OCI-LY7 (cell line): ENCODE measurements at regions not wholly inside any gene's neighbourhood (a gene's known extent, or its start where the extent isn't known, plus 50 kb on each side); places are given as distances from the start of the nearest gene placed in this dataset.
A peak's percentile ranks its signal among the peaks of the same experiment; 100 is the strongest.

Source experiments
- BruUV-seq: library from RNA; stranded (reverse); fragments of 400-500 nt; replicated peaks from 2 replicates; lab custom pipeline; 2021; lab: Mats Ljungman, UMichigan
- CTCF ChIA-PET: fragments of 300-600 bp; sonication (Branson Sonifier 250); formaldehyde crosslinking; loops from one replicate; lab custom pipeline; 2022; ENCODE audit warnings: antibody characterized with exemption; ENCODE audit not compliant: unreplicated experiment; lab: Charles Lee
- POLR2A ChIA-PET: fragments of 300-600 bp; sonication (Branson Sonifier 250); formaldehyde crosslinking; loops from one replicate; lab custom pipeline; 2022; ENCODE audit warnings: antibody characterized with exemption; lab: Charles Lee
- DNase-seq: peaks from one replicate; pipeline ENCODE4 v3.0.0-alpha.2; 2015; ENCODE audit warnings: low spot score
- H2AFZ ChIP-seq: fragments of 200-600 bp; sonication (generic), shearing (Covaris generic); 2 replicates; pipeline ENCODE4 v1.6.1; 2014; ENCODE audit warnings: mild to moderate bottlenecking, antibody characterized with exemption, low read length, moderate library complexity
- H3K27ac ChIP-seq: fragments of 200-600 bp; sonication (generic); 2 replicates; pipeline ENCODE4 v1.5.1; 2014; ENCODE audit warnings: mixed run types, low read depth, mild to moderate bottlenecking, moderate library complexity, low read length, inconsistent platforms; ENCODE audit not compliant: poor library complexity, severe bottlenecking
- H3K36me3 ChIP-seq: fragments of 200-600 bp; sonication (generic); 2 replicates; pipeline ENCODE4 v1.6.1; 2014; ENCODE audit warnings: mild to moderate bottlenecking, antibody characterized with exemption, low read length, moderate library complexity, mixed read lengths; ENCODE audit not compliant: insufficient read depth
- H3K4me1 ChIP-seq: fragments of 200-600 bp; sonication (generic); 2 replicates; pipeline ENCODE4 v1.5.1; 2014; ENCODE audit warnings: mild to moderate bottlenecking, low read length; ENCODE audit not compliant: insufficient read depth, poor library complexity, severe bottlenecking
- H3K4me2 ChIP-seq: fragments of 200-600 bp; sonication (generic); 2 replicates; pipeline ENCODE4 v1.6.1; 2014; ENCODE audit warnings: mild to moderate bottlenecking, low read length
- H3K4me3 ChIP-seq: fragments of 200-600 bp; sonication (generic); 2 replicates; pipeline ENCODE4 v1.5.1; 2014; ENCODE audit warnings: mild to moderate bottlenecking, low read depth, low read length; ENCODE audit not compliant: poor library complexity, severe bottlenecking
- H3K79me2 ChIP-seq: fragments of 200-600 bp; sonication (generic); 2 replicates; pipeline ENCODE4 v1.6.1; 2016; ENCODE audit warnings: low read depth, mild to moderate bottlenecking, low read length, moderate library complexity, mixed read lengths; ENCODE audit not compliant: insufficient read depth
- H3K9me2 ChIP-seq: fragments of 200-600 bp; sonication (generic); 2 replicates; pipeline ENCODE4 v1.6.1; 2016; ENCODE audit warnings: mild to moderate bottlenecking, low read length, mixed read lengths; ENCODE audit not compliant: insufficient read depth
- H3K9me3 ChIP-seq: fragments of 200-600 bp; sonication (generic); 2 replicates; pipeline ENCODE4 v1.6.1; 2014; ENCODE audit warnings: mild to moderate bottlenecking, mixed run types, low read length, mixed read lengths
- H4K20me1 ChIP-seq: fragments of 200-600 bp; sonication (generic); 2 replicates; pipeline ENCODE4 v1.6.1; 2014; ENCODE audit warnings: mild to moderate bottlenecking, antibody characterized with exemption, low read length, moderate library complexity, mixed read lengths; ENCODE audit not compliant: insufficient read depth
- CTCF ChIP-seq: fragments of 200-600 bp; sonication (generic); conservative IDR thresholded peaks from 2 replicates; pipeline ENCODE4 v1.5.1; 2014; ENCODE audit warnings: mild to moderate bottlenecking, antibody characterized with exemption, low read length, moderate library complexity, mixed read lengths
- EZH2phosphoT487 ChIP-seq: fragments of 200-600 bp; sonication (generic); IDR thresholded peaks from 2 replicates; pipeline ENCODE4 v1.6.1; 2018; ENCODE audit warnings: low read depth, borderline replicate concordance, mild to moderate bottlenecking, mixed run types, antibody characterized with exemption, low read length, moderate library complexity, mixed read lengths
- intact Hi-C: fragments of 100-400 bp; cut with micrococcal nuclease; formaldehyde crosslinking; loops from one replicate; pipeline ENCODE4 v1.10.0; 2022; ENCODE audit not compliant: unreplicated experiment

- Histone ChIP-seq H3K4me3 (no peak overlapping the region), H3K79me2 (no peaks in the 10 kb centered on the region), H4K20me1 (no peaks in the 10 kb centered on the region), H3K27ac (no peak overlapping the region), H3K36me3 (no peaks in the 10 kb centered on the region; the same call in 1 of the 2 replicates), H3K9me2 (no peaks in the 10 kb centered on the region), H3K4me1 (peaks cover 7% of the 10 kb centered on the region), H2AFZ (no peak overlapping the region), H3K4me2 (no peak overlapping the region), H3K9me3 (no peaks in the 10 kb centered on the region)
- POLR2A ChIA-PET = interaction anchor here (0.9 kb wide), 1 partner anchor 162 kb away, joined by 3 read pairs; no protein-coding TSS in a partner anchor
- no TSS peak for BruUV-seq
- no peak for DNase-seq
- CTCF ChIA-PET = no interaction called here
- intact Hi-C loops = no loop called here
- TF ChIP-seq EZH2phosphoT487 = no peak
- TF ChIP-seq CTCF = no peak
Observed at GRCh38 chr18:33960417-33960816, 264.3 kb downstream of the NOL4 start.

GRCh38 chr18:33959609-33960008, 265.1 kb downstream of the NOL4 start:
- peaks cover 7% of the 10 kb centered on the region for H3K4me1 ChIP-seq
- no TSS peak for BruUV-seq
- H4K20me1 ChIP-seq = no peaks in the 10 kb centered on the region
- no peak for DNase-seq
- POLR2A ChIA-PET = no interaction called here
- H3K36me3 ChIP-seq = no peaks in the 10 kb centered on the region; the same call in 1 of the 2 replicates
- no peaks in the 10 kb centered on the region for H3K79me2 ChIP-seq
- no peak overlapping the region for H3K4me2 ChIP-seq
- no peak overlapping the region for H2AFZ ChIP-seq
- CTCF ChIA-PET = no interaction called here
- TF ChIP-seq EZH2phosphoT487 (no peak), CTCF (no peak)
- intact Hi-C loops = no loop called here
- H3K9me3 ChIP-seq = no peaks in the 10 kb centered on the region
- no peak overlapping the region for H3K27ac ChIP-seq
- no peaks in the 10 kb centered on the region for H3K9me2 ChIP-seq
- no peak overlapping the region for H3K4me3 ChIP-seq

- Histone ChIP-seq H3K4me2 (no peak overlapping the region), H3K27ac (no peak overlapping the region), H3K36me3 (no peaks in the 10 kb centered on the region; the same call in 1 of the 2 replicates), H3K4me1 (no peaks in the 10 kb centered on the region), H3K4me3 (no peak overlapping the region), H3K9me2 (no peaks in the 10 kb centered on the region), H4K20me1 (no peaks in the 10 kb centered on the region), H2AFZ (peak overlapping the region; percentile 61; the same call in 1 of the 2 replicates), H3K9me3 (no peaks in the 10 kb centered on the region), H3K79me2 (no peaks in the 10 kb centered on the region)
- DNase-seq = no peak
- no peak for TF ChIP-seq CTCF
- TF ChIP-seq EZH2phosphoT487 = no peak
- no TSS peak for BruUV-seq
- ChIA-PET CTCF (no interaction called here), POLR2A (no interaction called here)
- intact Hi-C loops = no loop called here
Observed at GRCh38 chr18:33957707-33958106, 267.0 kb downstream of the NOL4 start.
